Esophagus muscularis mucosa (tissue), 4 donors: ENCODE measurements at regions not wholly inside any gene's neighbourhood (a gene's known extent, or its start where the extent isn't known, plus 50 kb on each side); places are given as distances from the start of the nearest gene placed in this dataset.

ENCODE experiments used
- DNase-seq: peaks from one replicate; pipeline ENCODE4 v3.0.0-alpha.2; 2017; ENCODE audit errors: extremely low spot score
- H3K27ac ChIP-seq, 4 donors: fragments of 200-600 bp; sonication (generic); replicated peaks in 1 of 4; 1 replicate in 3 of 4; 2 replicates in 1 of 4; pipeline ENCODE4 v1.5.1; 2016 to 2019; ENCODE audit warnings: mild to moderate bottlenecking in 1 of 4
- H3K27me3 ChIP-seq, 4 donors: fragments of 200-600 bp; sonication (generic); one replicate each; pipeline versions ENCODE4 v1.5.1 to v1.6.0; 2016 to 2019
- H3K36me3 ChIP-seq, 4 donors: fragments of 200-600 bp; sonication (generic); one replicate each; pipeline ENCODE4 v1.5.1; 2016 to 2019
- H3K4me1 ChIP-seq, 4 donors: fragments of 200-600 bp; sonication (generic); one replicate each; pipeline ENCODE4 v1.5.1; 2016 to 2019
- H3K4me3 ChIP-seq, 4 donors: fragments of 200-600 bp; sonication (generic); 1 replicate in 2 of 4; 2 replicates in 2 of 4; pipeline ENCODE4 v1.5.1; 2016 to 2019; ENCODE audit warnings: mild to moderate bottlenecking in 4 of 4, moderate library complexity in 1 of 4
- H3K9me3 ChIP-seq, 4 donors: fragments of 200-600 bp; sonication (generic); 1 replicate in 3 of 4; 2 replicates in 1 of 4; pipeline ENCODE4 v1.5.1; 2016 to 2019
- EP300 ChIP-seq: sonication (generic); formaldehyde crosslinking; IDR thresholded peaks from one replicate; pipeline ENCODE4 v1.6.1; 2017; ENCODE audit warnings: antibody characterized with exemption
- POLR2A ChIP-seq: fragments of 450-650 bp; IDR thresholded peaks from one replicate; pipeline ENCODE4 v1.6.1; 2017; ENCODE audit warnings: antibody characterized with exemption, moderate library complexity, mild to moderate bottlenecking, low read depth
- POLR2AphosphoS5 ChIP-seq, 2 donors: sonication (generic); formaldehyde crosslinking; IDR thresholded peaks; one replicate each; pipeline ENCODE4 v1.6.1; 2017; ENCODE audit warnings: antibody characterized with exemption in 2 of 2
- WGBS: methylation state at CpG from one replicate; pipeline ENCODE4 v1.1.5; 2018; 5-methylcytosine and 5-hydroxymethylcytosine counted together
- intact Hi-C: fragments of 100-400 bp; cut with DNase I; formaldehyde crosslinking; loops from one replicate; pipeline ENCODE4 v1.15.1; 2023
- TF ChIP-seq, protein P1 (sequence below), 3 experiments: fragments of 200-600 bp in 2 of 3; fragments of 450-650 bp in 1 of 3; sonication (generic) in 2 of 3; IDR thresholded peaks; one replicate each; pipeline ENCODE4 v1.5.1; 2017 to 2019; ENCODE audit warnings: antibody characterized with exemption in 3 of 3, mild to moderate bottlenecking in 2 of 3, moderate library complexity in 1 of 3

DNA sequence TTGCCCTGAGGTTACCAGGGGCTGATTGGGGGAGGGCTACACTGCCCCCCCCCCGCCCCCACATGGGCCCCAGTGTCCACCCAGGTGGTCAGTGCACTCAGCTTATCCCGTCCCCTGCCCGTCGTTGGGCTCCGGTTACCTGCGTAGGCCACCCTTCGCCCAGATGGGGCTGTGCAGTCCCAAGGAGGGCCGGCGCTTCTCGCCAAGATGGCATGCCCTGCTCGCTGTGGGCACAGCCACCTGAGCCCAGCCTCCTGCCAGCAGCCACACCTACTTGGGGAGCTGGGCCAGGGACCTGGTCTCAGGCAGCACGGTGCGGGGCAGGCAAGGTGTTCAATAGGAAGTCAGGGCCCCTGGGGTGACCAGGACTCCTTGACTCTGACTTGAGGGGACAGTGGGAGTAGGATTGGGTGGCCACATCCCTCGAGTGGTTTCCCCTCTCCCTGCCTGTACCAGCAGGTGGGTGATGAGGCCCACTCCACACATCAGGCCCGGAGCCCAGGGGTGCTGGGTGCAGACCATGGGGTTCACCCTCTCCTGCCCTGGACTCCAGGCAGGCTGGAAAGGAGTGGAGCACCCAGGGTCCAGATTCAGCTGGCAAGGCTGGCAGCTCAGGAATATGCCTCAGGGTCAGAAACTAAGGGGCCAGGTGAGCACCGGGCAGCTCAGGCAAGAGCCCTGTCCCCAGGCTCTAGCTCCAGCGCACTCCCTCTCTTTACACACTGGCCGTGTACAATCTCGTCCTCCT lies 170.3 kb downstream of the GLI2 start:
- intact Hi-C loops: no loop called here
- Histone ChIP-seq H3K36me3 (no peaks in the 10 kb centered on the region), H3K9me3 (no peaks in the 10 kb centered on the region), H3K27me3 (no peaks in the 10 kb centered on the region), H3K4me1 (peaks cover 9 to 36% (median 29%) of the 10 kb centered on the region in 4 donors), H3K4me3 (no peak overlapping the region), H3K27ac (no peak overlapping the region)
- 88% methylated on average over 9 of the region's 19 CpGs for WGBS
- no peak for DNase-seq
- TF ChIP-seq POLR2A (no peak), EP300 (no peak), POLR2AphosphoS5 (IDR thresholded peaks at IDR 0.05) (no peak)
- TF ChIP-seq, protein P1, sequence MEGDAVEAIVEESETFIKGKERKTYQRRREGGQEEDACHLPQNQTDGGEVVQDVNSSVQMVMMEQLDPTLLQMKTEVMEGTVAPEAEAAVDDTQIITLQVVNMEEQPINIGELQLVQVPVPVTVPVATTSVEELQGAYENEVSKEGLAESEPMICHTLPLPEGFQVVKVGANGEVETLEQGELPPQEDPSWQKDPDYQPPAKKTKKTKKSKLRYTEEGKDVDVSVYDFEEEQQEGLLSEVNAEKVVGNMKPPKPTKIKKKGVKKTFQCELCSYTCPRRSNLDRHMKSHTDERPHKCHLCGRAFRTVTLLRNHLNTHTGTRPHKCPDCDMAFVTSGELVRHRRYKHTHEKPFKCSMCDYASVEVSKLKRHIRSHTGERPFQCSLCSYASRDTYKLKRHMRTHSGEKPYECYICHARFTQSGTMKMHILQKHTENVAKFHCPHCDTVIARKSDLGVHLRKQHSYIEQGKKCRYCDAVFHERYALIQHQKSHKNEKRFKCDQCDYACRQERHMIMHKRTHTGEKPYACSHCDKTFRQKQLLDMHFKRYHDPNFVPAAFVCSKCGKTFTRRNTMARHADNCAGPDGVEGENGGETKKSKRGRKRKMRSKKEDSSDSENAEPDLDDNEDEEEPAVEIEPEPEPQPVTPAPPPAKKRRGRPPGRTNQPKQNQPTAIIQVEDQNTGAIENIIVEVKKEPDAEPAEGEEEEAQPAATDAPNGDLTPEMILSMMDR (IDR thresholded peaks at IDR 0.05): no peak

DNA sequence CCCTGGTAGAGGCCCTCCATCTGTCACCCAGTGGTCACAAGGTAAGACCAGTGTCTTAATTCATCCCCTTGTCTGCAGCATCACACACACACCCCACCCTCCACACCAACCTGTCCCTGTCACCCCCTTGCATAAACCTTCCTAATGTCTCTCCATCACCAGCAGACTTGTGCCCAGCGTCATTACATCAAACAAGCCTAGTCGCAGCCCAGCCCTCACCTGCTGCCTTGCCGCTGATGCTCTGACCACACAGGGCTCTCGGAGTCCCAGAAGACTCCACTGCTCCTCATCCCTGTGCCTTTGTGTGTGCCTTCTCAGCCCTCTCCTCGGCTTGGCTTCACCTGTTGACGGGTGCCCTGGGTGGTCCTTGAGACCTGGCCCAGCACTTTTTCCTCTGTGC lies 171.2 kb downstream of the GLI2 start:
- H3K27me3 ChIP-seq: no peaks in the 10 kb centered on the region
- TF ChIP-seq EP300 (no peak), POLR2A (no peak)
- TF ChIP-seq, protein P1 (IDR thresholded peaks at IDR 0.05): no peak
- intact Hi-C loops: no loop called here
- peaks cover 9 to 40% (median 33%) of the 10 kb centered on the region in 4 donors for H3K4me1 ChIP-seq
- H3K4me3 ChIP-seq: no peak overlapping the region
- H3K27ac ChIP-seq: no peak overlapping the region
- WGBS: 96% methylated on average over 6 of the region's 6 CpGs
- DNase-seq: no peak
- H3K36me3 ChIP-seq: no peaks in the 10 kb centered on the region
- H3K9me3 ChIP-seq: no peaks in the 10 kb centered on the region

DNA sequence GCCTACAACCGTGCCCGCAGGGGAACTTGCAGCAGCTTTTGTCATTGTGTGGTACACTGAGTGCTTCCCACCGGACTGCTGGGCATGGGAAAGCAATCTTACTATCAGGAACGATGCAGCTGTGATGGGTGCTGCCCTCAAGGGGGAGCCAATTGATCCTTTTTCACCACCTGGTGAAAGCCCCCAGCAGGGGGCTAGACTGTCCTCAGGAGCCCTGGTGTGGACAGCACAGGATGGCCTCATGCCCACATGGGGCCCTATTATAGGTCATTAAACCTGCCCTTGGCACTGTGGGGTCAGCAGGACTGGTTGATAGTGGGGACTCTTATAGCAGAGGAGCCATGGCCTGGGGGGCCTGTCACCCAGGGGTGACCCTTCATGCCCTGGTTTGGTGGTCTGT lies 172.2 kb downstream of the GLI2 start:
- Histone ChIP-seq H3K9me3 (no peaks in the 10 kb centered on the region), H3K4me3 (no peak overlapping the region), H3K36me3 (no peaks in the 10 kb centered on the region), H3K4me1 (peaks cover 14 to 49% (median 42%) of the 10 kb centered on the region in 4 donors), H3K27ac (no peak overlapping the region), H3K27me3 (no peaks in the 10 kb centered on the region)
- DNase-seq: no peak
- TF ChIP-seq EP300 (no peak), POLR2A (no peak), POLR2AphosphoS5 (IDR thresholded peaks at IDR 0.05) (no peak)
- TF ChIP-seq, protein P1 (IDR thresholded peaks at IDR 0.05): no peak
- intact Hi-C loops: no loop called here
- WGBS: 98% methylated on average over 4 of the region's 4 CpGs

DNA sequence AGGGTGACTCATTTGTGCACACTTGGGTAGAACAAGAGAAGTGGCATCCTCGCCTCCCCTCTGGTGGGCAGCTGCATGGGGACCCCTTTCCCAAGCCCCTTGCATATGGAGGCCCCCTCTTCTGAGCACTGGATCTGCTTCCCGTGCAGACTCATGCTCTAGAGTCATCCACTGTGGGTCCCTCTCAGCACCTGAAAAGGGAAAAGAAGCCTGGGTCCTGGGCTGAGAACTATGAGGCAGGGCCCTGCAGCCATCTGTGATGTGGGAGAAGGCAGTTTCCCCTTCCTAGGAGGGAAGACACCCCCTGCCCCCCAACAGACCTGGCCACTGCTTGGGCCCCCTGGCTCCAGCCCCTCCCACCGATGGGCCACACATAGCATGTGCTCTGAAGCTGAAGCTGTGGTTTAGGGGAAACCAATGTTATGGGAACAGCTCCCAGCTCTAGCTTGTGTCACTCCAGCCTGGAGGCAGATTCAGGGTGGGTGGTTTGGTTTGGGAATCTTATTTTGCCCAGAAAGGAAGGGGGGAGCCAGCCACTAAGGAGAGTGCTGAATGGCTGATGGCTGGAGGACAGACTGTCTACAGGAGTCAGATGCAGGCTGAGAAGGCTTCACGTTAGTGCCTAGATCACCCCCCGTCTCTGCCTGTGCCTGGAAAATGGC lies 172.8 kb downstream of the GLI2 start:
- no peaks in the 10 kb centered on the region for H3K36me3 ChIP-seq
- H3K27me3 ChIP-seq: no peaks in the 10 kb centered on the region
- no peak overlapping the region for H3K4me3 ChIP-seq
- intact Hi-C loops: no loop called here
- no peak overlapping the region for H3K27ac ChIP-seq
- peaks cover 19 to 52% (median 45%) of the 10 kb centered on the region in 4 donors for H3K4me1 ChIP-seq
- DNase-seq: no peak
- no peak for TF ChIP-seq EP300
- TF ChIP-seq, protein P1 (IDR thresholded peaks at IDR 0.05): no peak
- TF ChIP-seq POLR2A: no peak
- no peak for TF ChIP-seq POLR2AphosphoS5 (IDR thresholded peaks at IDR 0.05)
- WGBS: 49% methylated on average over 4 of the region's 5 CpGs
- no peaks in the 10 kb centered on the region for H3K9me3 ChIP-seq
